ENCODE measurements at regions not wholly inside any gene's neighbourhood (a gene's known extent, or its start where the extent isn't known, plus 50 kb on each side); places are given as distances from the start of the nearest gene placed in this dataset.

GRCh38 chr18:34540897-34541296 lies 169.2 kb upstream of the DTNA start:
- no peak overlapping the region for H3K4me3 Mint-ChIP-seq
- no peak overlapping the region for H3K9ac ChIP-seq (ENCODE audit: extremely low read depth, low read length, poor library complexity, severe bottlenecking)
- peaks cover 24% of the 10 kb centered on the region for H3K4me1 Mint-ChIP-seq
- TF ChIP-seq CTCF (conservative IDR thresholded peaks at IDR 0.05): no peak
- WGBS, 2 experiments (ENCODE audit: insufficient coverage in 1 of 2, insufficient read length in 1 of 2): 100% methylated on average over 2 of the region's 2 CpGs; no CpG with 5 or more reads in 1 of the 2 experiments
- no peak for DNase-seq
- H3K4me3 ChIP-seq (ENCODE audit: low read length): no peak overlapping the region
- H3K9me3 Mint-ChIP-seq: peaks cover 3% of the 10 kb centered on the region
- no peaks in the 10 kb centered on the region for H3K27me3 Mint-ChIP-seq (ENCODE audit: insufficient read depth)
- H3K27me3 ChIP-seq (ENCODE audit: control insufficient read depth, insufficient read depth, low read length, poor library complexity, severe bottlenecking): no peaks in the 10 kb centered on the region
- no peak overlapping the region for H3K27ac Mint-ChIP-seq
- H3K36me3 ChIP-seq (ENCODE audit: control insufficient read depth, insufficient read depth, low read length): no peaks in the 10 kb centered on the region
- H3K27ac ChIP-seq (ENCODE audit: low read depth, low read length): no peak overlapping the region
- no peaks in the 10 kb centered on the region for H3K9me3 ChIP-seq (ENCODE audit: control insufficient read depth, low read length)
- no peaks in the 10 kb centered on the region for H3K36me3 Mint-ChIP-seq (ENCODE audit: low read depth)
- H3K4me1 ChIP-seq (ENCODE audit: control insufficient read depth, insufficient read depth, low read length): no peaks in the 10 kb centered on the region

- Mint-ChIP-seq H3K27ac (no peak overlapping the region), H3K36me3 (ENCODE audit: low read depth) (no peaks in the 10 kb centered on the region), H3K9me3 (peaks cover 3% of the 10 kb centered on the region), H3K27me3 (ENCODE audit: insufficient read depth) (no peaks in the 10 kb centered on the region), H3K4me3 (no peak overlapping the region), H3K4me1 (peaks cover 29% of the 10 kb centered on the region)
- no peaks in the 10 kb centered on the region for H3K9me3 ChIP-seq (ENCODE audit: control insufficient read depth, low read length)
- H3K4me3 ChIP-seq (ENCODE audit: low read length): no peak overlapping the region
- no peak overlapping the region for H3K27ac ChIP-seq (ENCODE audit: low read depth, low read length)
- DNase-seq: no peak
- TF ChIP-seq CTCF (conservative IDR thresholded peaks at IDR 0.05): no peak
- H3K27me3 ChIP-seq (ENCODE audit: control insufficient read depth, insufficient read depth, low read length, poor library complexity, severe bottlenecking): no peaks in the 10 kb centered on the region
- no peaks in the 10 kb centered on the region for H3K36me3 ChIP-seq (ENCODE audit: control insufficient read depth, insufficient read depth, low read length)
- H3K9ac ChIP-seq (ENCODE audit: extremely low read depth, low read length, poor library complexity, severe bottlenecking): no peak overlapping the region
- H3K4me1 ChIP-seq (ENCODE audit: control insufficient read depth, insufficient read depth, low read length): no peaks in the 10 kb centered on the region
These were observed 167.5 kb upstream of the DTNA start for GRCh38 chr18:34542625-34543024.

GRCh38 chr18:34543356-34543755 lies 166.7 kb upstream of the DTNA start:
- peaks cover 32% of the 10 kb centered on the region for H3K4me1 Mint-ChIP-seq
- Histone ChIP-seq H3K4me3 (ENCODE audit: low read length) (no peak overlapping the region), H3K9ac (ENCODE audit: extremely low read depth, low read length, poor library complexity, severe bottlenecking) (no peak overlapping the region), H3K36me3 (ENCODE audit: control insufficient read depth, insufficient read depth, low read length) (no peaks in the 10 kb centered on the region), H3K9me3 (ENCODE audit: control insufficient read depth, low read length) (no peaks in the 10 kb centered on the region), H3K4me1 (ENCODE audit: control insufficient read depth, insufficient read depth, low read length) (no peaks in the 10 kb centered on the region), H3K27me3 (ENCODE audit: control insufficient read depth, insufficient read depth, low read length, poor library complexity, severe bottlenecking) (no peaks in the 10 kb centered on the region), H3K27ac (ENCODE audit: low read depth, low read length) (no peak overlapping the region)
- TF ChIP-seq CTCF (conservative IDR thresholded peaks at IDR 0.05): no peak
- H3K36me3 Mint-ChIP-seq (ENCODE audit: low read depth): no peaks in the 10 kb centered on the region
- H3K27ac Mint-ChIP-seq: no peak overlapping the region
- H3K27me3 Mint-ChIP-seq (ENCODE audit: insufficient read depth): no peaks in the 10 kb centered on the region
- no peak overlapping the region for H3K4me3 Mint-ChIP-seq
- no peak for DNase-seq
- WGBS, 2 experiments (ENCODE audit: insufficient coverage in 1 of 2, insufficient read length in 1 of 2): 100% methylated on average over 1 of the region's 1 CpG; no CpG with 5 or more reads in 1 of the 2 experiments
- H3K9me3 Mint-ChIP-seq: peaks cover 3% of the 10 kb centered on the region
